NCI-H1092 treated with DMSO at 0.1 percent for 48 hours (cell line): ENCODE measurements at regions not wholly inside any gene's neighbourhood (a gene's known extent, or its start where the extent isn't known, plus 50 kb on each side); places are given as distances from the start of the nearest gene placed in this dataset.

ENCODE experiments used
- DNase-seq: peaks from one replicate; lab custom pipeline; 2025; lab: John Stamatoyannopoulos, UW

GRCh38 chr14:32004300-32004699 lies 72.8 kb upstream of the ARHGAP5 start:
- DNase-seq = no peak

- DNase-seq = no peak
Measured at GRCh38 chr14:32005628-32006027, 71.5 kb upstream of the ARHGAP5 start.

- no peak for DNase-seq
Measured at GRCh38 chr14:32006263-32007110, 70.6 kb upstream of the ARHGAP5 start.

GRCh38 chr14:32007755-32008362 lies 69.2 kb upstream of the ARHGAP5 start:
- no peak for DNase-seq

GRCh38 chr14:32008602-32009193 lies 68.4 kb upstream of the ARHGAP5 start:
- no peak for DNase-seq

- DNase-seq = no peak
Measured at GRCh38 chr14:32009221-32009975, 67.7 kb upstream of the ARHGAP5 start.

- DNase-seq = no peak
Measured at GRCh38 chr14:32009976-32010581, 67.0 kb upstream of the ARHGAP5 start.

- no peak for DNase-seq
Measured at GRCh38 chr14:32010604-32011125, 66.4 kb upstream of the ARHGAP5 start.

GRCh38 chr14:32011225-32011624 lies 65.9 kb upstream of the ARHGAP5 start:
- no peak for DNase-seq

GRCh38 chr14:32012062-32012461 lies 65.0 kb upstream of the ARHGAP5 start:
- no peak for DNase-seq

- DNase-seq = no peak
Measured at GRCh38 chr14:32012571-32012970, 64.5 kb upstream of the ARHGAP5 start.

- DNase-seq = no peak
Measured at GRCh38 chr14:32013083-32013482, 64.0 kb upstream of the ARHGAP5 start.

GRCh38 chr14:32014057-32014456 lies 63.0 kb upstream of the ARHGAP5 start:
- no peak for DNase-seq

GRCh38 chr14:32014498-32014897 lies 62.6 kb upstream of the ARHGAP5 start:
- no peak for DNase-seq

GRCh38 chr14:32015166-32015565 lies 61.9 kb upstream of the ARHGAP5 start:
- DNase-seq = no peak

GRCh38 chr14:32017587-32017986 lies 59.5 kb upstream of the ARHGAP5 start:
- no peak for DNase-seq

- no peak for DNase-seq
Measured at GRCh38 chr14:32018391-32019092, 58.6 kb upstream of the ARHGAP5 start.

GRCh38 chr14:32019276-32019675 lies 57.8 kb upstream of the ARHGAP5 start:
- no peak for DNase-seq

- no peak for DNase-seq
Measured at GRCh38 chr14:32020882-32021281, 56.2 kb upstream of the ARHGAP5 start.

GRCh38 chr14:32021341-32021740 lies 55.8 kb upstream of the ARHGAP5 start:
- no peak for DNase-seq

GRCh38 chr14:32022525-32022924 lies 54.6 kb upstream of the ARHGAP5 start:
- DNase-seq = no peak
